8988T (cell line): ENCODE measurements at regions not wholly inside any gene's neighbourhood (a gene's known extent, or its start where the extent isn't known, plus 50 kb on each side); places are given as distances from the start of the nearest gene placed in this dataset.
"Not testable (repeated sequence)": the region's sequence is repeated elsewhere in the genome, so short reads cannot be mapped to it uniquely, and the experiment has no call there.

Source experiments
- DNase-seq: peaks from one replicate; pipeline ENCODE4 v3.0.0; 2011

GRCh38 chr10:28449382-28449781 is 83.5 kb upstream of the WAC start:
- no peak for DNase-seq

GRCh38 chr10:28449926-28450325 is 83.0 kb upstream of the WAC start:
- DNase-seq: no peak

GRCh38 chr10:28453926-28454325 is 79.0 kb upstream of the WAC start:
- DNase-seq: no peak

- DNase-seq: no peak
Observed at GRCh38 chr10:28457110-28457509, 75.8 kb upstream of the WAC start.

GRCh38 chr10:28457873-28458272 is 75.0 kb upstream of the WAC start:
- not testable (repeated sequence) for DNase-seq

GRCh38 chr10:28459453-28460144 is 73.3 kb upstream of the WAC start:
- no peak for DNase-seq

GRCh38 chr10:28463141-28463540 is 69.8 kb upstream of the WAC start:
- DNase-seq: no peak

- DNase-seq: no peak
Observed at GRCh38 chr10:28463676-28464395, 69.1 kb upstream of the WAC start.

GRCh38 chr10:28467615-28468014 is 65.3 kb upstream of the WAC start:
- DNase-seq: no peak

- DNase-seq: no peak
Observed at GRCh38 chr10:28468707-28469483, 64.0 kb upstream of the WAC start.

GRCh38 chr10:28470873-28471651 is 61.9 kb upstream of the WAC start:
- no peak for DNase-seq

- no peak for DNase-seq
Observed at GRCh38 chr10:28471652-28472050, 61.3 kb upstream of the WAC start.

GRCh38 chr10:28478646-28479045 is 54.3 kb upstream of the WAC start:
- DNase-seq: no peak

GRCh38 chr10:28479425-28479865 is 53.5 kb upstream of the WAC start:
- no peak for DNase-seq

GRCh38 chr10:28479927-28480627 is 52.8 kb upstream of the WAC start:
- no peak for DNase-seq

- no peak for DNase-seq
Observed at GRCh38 chr10:28480628-28480965, 52.3 kb upstream of the WAC start.

GRCh38 chr10:28481346-28481745 is 51.6 kb upstream of the WAC start:
- DNase-seq: not testable (repeated sequence)

- DNase-seq: no peak
Observed at GRCh38 chr10:28481968-28482367, 51.0 kb upstream of the WAC start.
